ENCODE measurements at regions not wholly inside any gene's neighbourhood (a gene's known extent, or its start where the extent isn't known, plus 50 kb on each side); places are given as distances from the start of the nearest gene placed in this dataset.

DNA sequence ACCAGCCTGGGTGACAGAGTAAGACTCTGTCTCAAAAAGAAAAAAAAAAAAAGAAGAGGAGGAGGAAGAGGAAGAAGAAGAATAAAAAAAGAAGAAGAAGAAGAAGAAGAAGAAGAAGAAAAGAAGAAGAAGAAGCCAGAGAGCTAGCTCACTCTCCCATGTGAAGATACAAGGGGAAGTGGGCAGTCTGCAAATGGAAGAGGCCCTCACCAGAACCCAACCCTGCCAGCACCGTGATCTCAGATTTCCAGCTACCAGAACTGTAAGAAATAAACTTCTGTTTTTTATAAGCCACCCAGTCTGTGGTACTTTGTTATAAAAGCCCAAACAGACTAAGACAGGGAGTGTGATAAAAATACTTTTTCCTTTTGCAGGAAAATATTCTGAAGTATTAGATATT, 130.7 kb downstream of the ETNK1 start:
- no peak for DNase-seq
- Histone ChIP-seq H4K8ac (replicated peaks; ENCODE audit: insufficient read length, low read depth, low read length) (no peak overlapping the region), H2AK5ac (ENCODE audit: insufficient read length, low read length) (no peak overlapping the region), H3K18ac (ENCODE audit: insufficient read length, low read depth, low read length) (no peak overlapping the region), H4K20me1 (ENCODE audit: control insufficient read depth, insufficient read depth, insufficient read length) (no peaks in the 10 kb centered on the region), H3K27me3 (ENCODE audit: insufficient read depth, low read length) (no peaks in the 10 kb centered on the region), H2BK12ac (ENCODE audit: insufficient read length, low read depth, low read length) (no peak overlapping the region), H3K4ac (ENCODE audit: low read depth, low read length) (no peak overlapping the region), H3K9ac (ENCODE audit: extremely low read depth, insufficient read length, low read length) (no peak overlapping the region), H3T11ph (ENCODE audit: low read length) (no peak overlapping the region), H3K23ac (ENCODE audit: insufficient read length, low read depth, low read length) (no peak overlapping the region), H3K4me1 (ENCODE audit: insufficient read depth, low read length) (no peaks in the 10 kb centered on the region), H3K9me3 (ENCODE audit: control insufficient read depth, low read depth, low read length) (no peaks in the 10 kb centered on the region), H2BK15ac (ENCODE audit: low read depth, low read length) (no peak overlapping the region), H3K23me2 (ENCODE audit: insufficient read length, low read depth, low read length, poor library complexity, severe bottlenecking) (no peaks in the 10 kb centered on the region), H3K14ac (ENCODE audit: insufficient read depth, low read length) (no peak overlapping the region), H2BK120ac (ENCODE audit: low read depth, low read length, poor library complexity, severe bottlenecking) (no peak overlapping the region), H2AFZ (ENCODE audit: low read length) (no peak overlapping the region), H4K5ac (ENCODE audit: insufficient read length, low read depth, low read length) (no peak overlapping the region), H4K91ac (ENCODE audit: insufficient read length, low read depth, low read length) (no peak overlapping the region), H2BK5ac (ENCODE audit: insufficient read length, low read length) (no peak overlapping the region), H3K56ac (ENCODE audit: insufficient read length, low read depth, low read length) (no peak overlapping the region), H3K79me1 (ENCODE audit: insufficient read depth, low read depth, low read length, poor library complexity, severe bottlenecking) (no peaks in the 10 kb centered on the region), H3K27ac (ENCODE audit: insufficient read length, low read depth, low read length) (no peak overlapping the region), H2BK20ac (ENCODE audit: low read depth, low read length, poor library complexity, severe bottlenecking) (no peak overlapping the region), H3K79me2 (ENCODE audit: insufficient read depth, low read length) (no peaks in the 10 kb centered on the region), H3K4me2 (ENCODE audit: insufficient read depth, insufficient read length, low read length) (no peak overlapping the region)
- Mint-ChIP-seq H3K27ac (no peak overlapping the region), H3K4me1 (peaks cover 3 to 7% of the 10 kb centered on the region in 2 experiments; a peak in 3 of 4 replicates), H3K9me3 (peaks cover 0 to 5% of the 10 kb centered on the region in 2 experiments; a peak in 3 of 5 replicates), H3K27me3 (ENCODE audit: low read depth) (no peaks in the 10 kb centered on the region), H3K4me3 (no peak overlapping the region), H3K36me3 (ENCODE audit: insufficient read depth in 1 of 3, low read depth in 3 of 3) (0 out of 7 replicates have a peak, but pooled peaks cover 0 to 4% (median 0%) of the 10 kb centered on the region in 3 experiments)
- WGBS (ENCODE audit: extremely low coverage, insufficient read length, low lambda C conversion rate): no CpG with 5 or more reads among the region's 1 CpG
- TF ChIP-seq, protein P1, sequence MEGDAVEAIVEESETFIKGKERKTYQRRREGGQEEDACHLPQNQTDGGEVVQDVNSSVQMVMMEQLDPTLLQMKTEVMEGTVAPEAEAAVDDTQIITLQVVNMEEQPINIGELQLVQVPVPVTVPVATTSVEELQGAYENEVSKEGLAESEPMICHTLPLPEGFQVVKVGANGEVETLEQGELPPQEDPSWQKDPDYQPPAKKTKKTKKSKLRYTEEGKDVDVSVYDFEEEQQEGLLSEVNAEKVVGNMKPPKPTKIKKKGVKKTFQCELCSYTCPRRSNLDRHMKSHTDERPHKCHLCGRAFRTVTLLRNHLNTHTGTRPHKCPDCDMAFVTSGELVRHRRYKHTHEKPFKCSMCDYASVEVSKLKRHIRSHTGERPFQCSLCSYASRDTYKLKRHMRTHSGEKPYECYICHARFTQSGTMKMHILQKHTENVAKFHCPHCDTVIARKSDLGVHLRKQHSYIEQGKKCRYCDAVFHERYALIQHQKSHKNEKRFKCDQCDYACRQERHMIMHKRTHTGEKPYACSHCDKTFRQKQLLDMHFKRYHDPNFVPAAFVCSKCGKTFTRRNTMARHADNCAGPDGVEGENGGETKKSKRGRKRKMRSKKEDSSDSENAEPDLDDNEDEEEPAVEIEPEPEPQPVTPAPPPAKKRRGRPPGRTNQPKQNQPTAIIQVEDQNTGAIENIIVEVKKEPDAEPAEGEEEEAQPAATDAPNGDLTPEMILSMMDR (conservative IDR thresholded peaks at IDR 0.05): no peak
